ENCODE measurements at regions not wholly inside any gene's neighbourhood (a gene's known extent, or its start where the extent isn't known, plus 50 kb on each side); places are given as distances from the start of the nearest gene placed in this dataset.
A peak's percentile ranks its signal among the peaks of the same experiment; 100 is the strongest.

GRCh38 chr9:31119890-31120454 lies 1264.5 kb upstream of the ACO1 start:
- H3K9me3 ChIP-seq, result no peaks in the 10 kb centered on the region
- no peaks in the 10 kb centered on the region for H3K4me1 ChIP-seq (replicated peaks)
- WGBS, result 46% methylated on average over 5 of the region's 5 CpGs
- no peak overlapping the region for H3K4me3 ChIP-seq
- H3K27ac ChIP-seq, result no peak overlapping the region
- no peaks in the 10 kb centered on the region for H3K36me3 ChIP-seq
- intact Hi-C loops (cut with DNase I), result no loop called here
- TF ChIP-seq CTCF (IDR thresholded peaks at IDR 0.05) (peak in 2 of 4 experiments; percentile 9 to 26), POLR2A (IDR thresholded peaks at IDR 0.05) (no peak)
- DNase-seq (ENCODE audit: low spot score), result no peak
- H3K27me3 ChIP-seq (replicated peaks; ENCODE audit: insufficient read depth), result no peaks in the 10 kb centered on the region

- TF ChIP-seq POLR2A (IDR thresholded peaks at IDR 0.05), result no peak
- TF ChIP-seq CTCF (IDR thresholded peaks at IDR 0.05), result no peak
- TF ChIP-seq POLR2AphosphoS5 (IDR thresholded peaks at IDR 0.05), result no peak
- intact Hi-C loops (cut with DNase I), result no loop called here
- no peak overlapping the region for H3K4me3 ChIP-seq
- H3K4me1 ChIP-seq (replicated peaks), result no peaks in the 10 kb centered on the region
- no peaks in the 10 kb centered on the region for H3K36me3 ChIP-seq
- H3K27ac ChIP-seq, result no peak overlapping the region
- DNase-seq (ENCODE audit: low spot score), result no peak
- H3K9me3 ChIP-seq, result no peaks in the 10 kb centered on the region
- WGBS, result 66% methylated on average over 1 of the region's 1 CpG
- H3K27me3 ChIP-seq (replicated peaks; ENCODE audit: insufficient read depth), result no peaks in the 10 kb centered on the region
Measured at GRCh38 chr9:31124389-31124788, 1260.1 kb upstream of the ACO1 start.

- 78% methylated on average over 3 of the region's 3 CpGs for WGBS
- H3K9me3 ChIP-seq, result no peaks in the 10 kb centered on the region
- no peaks in the 10 kb centered on the region for H3K36me3 ChIP-seq
- intact Hi-C loops (cut with DNase I), result no loop called here
- TF ChIP-seq POLR2AphosphoS5 (IDR thresholded peaks at IDR 0.05), result no peak
- no peak for TF ChIP-seq POLR2A (IDR thresholded peaks at IDR 0.05)
- no peak for TF ChIP-seq CTCF (IDR thresholded peaks at IDR 0.05)
- DNase-seq (ENCODE audit: low spot score), result no peak
- no peaks in the 10 kb centered on the region for H3K4me1 ChIP-seq (replicated peaks)
- H3K27me3 ChIP-seq (replicated peaks; ENCODE audit: insufficient read depth), result no peaks in the 10 kb centered on the region
- no peak overlapping the region for H3K27ac ChIP-seq
- no peak overlapping the region for H3K4me3 ChIP-seq
Measured at GRCh38 chr9:31135567-31135966, 1248.9 kb upstream of the ACO1 start.

- no peak for TF ChIP-seq CTCF (IDR thresholded peaks at IDR 0.05)
- no peak for TF ChIP-seq POLR2A (IDR thresholded peaks at IDR 0.05)
- TF ChIP-seq POLR2AphosphoS5 (IDR thresholded peaks at IDR 0.05), result no peak
Measured at GRCh38 chr9:31136524-31136923, 1247.9 kb upstream of the ACO1 start.

More at GRCh38 chr9:31136524-31136923, 1247.9 kb upstream of the ACO1 start:
- no peak for DNase-seq (ENCODE audit: low spot score)
- no peaks in the 10 kb centered on the region for H3K36me3 ChIP-seq
- intact Hi-C loops (cut with DNase I), result no loop called here
- H3K9me3 ChIP-seq, result no peaks in the 10 kb centered on the region
- WGBS, result 97% methylated on average over 2 of the region's 2 CpGs
- H3K27ac ChIP-seq, result no peak overlapping the region
- no peaks in the 10 kb centered on the region for H3K4me1 ChIP-seq (replicated peaks)
- no peaks in the 10 kb centered on the region for H3K27me3 ChIP-seq (replicated peaks; ENCODE audit: insufficient read depth)
- H3K4me3 ChIP-seq, result no peak overlapping the region

Data from prostate gland (tissue), 2 donors.